ENCODE measurements at regions not wholly inside any gene's neighbourhood (a gene's known extent, or its start where the extent isn't known, plus 50 kb on each side); places are given as distances from the start of the nearest gene placed in this dataset.

GRCh38 chr1:238895911-238896310 lies 490.5 kb upstream of the CHRM3 start:
- DNase-seq = no peak

GRCh38 chr1:238892612-238893011 lies 493.8 kb upstream of the CHRM3 start:
- DNase-seq = no peak

- DNase-seq = no peak
Observed at GRCh38 chr1:238861342-238862066, 524.9 kb upstream of the CHRM3 start.

GRCh38 chr1:238833919-238834318 lies 552.4 kb upstream of the CHRM3 start:
- no peak for DNase-seq

GRCh38 chr1:238832106-238832505 lies 554.3 kb upstream of the CHRM3 start:
- DNase-seq = no peak

GRCh38 chr1:238830036-238830611 lies 556.2 kb upstream of the CHRM3 start:
- DNase-seq = no peak

GRCh38 chr1:238826891-238827290 lies 559.5 kb upstream of the CHRM3 start:
- no peak for DNase-seq

- no peak for DNase-seq
Observed at GRCh38 chr1:238823416-238823815, 563.0 kb upstream of the CHRM3 start.

- no peak for DNase-seq
Observed at GRCh38 chr1:238811211-238811879, 575.0 kb upstream of the CHRM3 start.

GRCh38 chr1:238790882-238791281 lies 595.5 kb upstream of the CHRM3 start:
- DNase-seq = no peak

GRCh38 chr1:238789916-238790667 lies 596.3 kb upstream of the CHRM3 start:
- no peak for DNase-seq

- no peak for DNase-seq
Observed at GRCh38 chr1:238787471-238787870, 598.9 kb upstream of the CHRM3 start.

GRCh38 chr1:238783633-238784032 lies 602.7 kb upstream of the CHRM3 start:
- no peak for DNase-seq

GRCh38 chr1:238779716-238780115 lies 606.7 kb upstream of the CHRM3 start:
- DNase-seq = no peak

- DNase-seq = no peak
Observed at GRCh38 chr1:238778113-238778512, 608.3 kb upstream of the CHRM3 start.

- DNase-seq = no peak
Observed at GRCh38 chr1:238777551-238777950, 608.8 kb upstream of the CHRM3 start.

- no peak for DNase-seq
Observed at GRCh38 chr1:238776126-238776525, 610.2 kb upstream of the CHRM3 start.

GRCh38 chr1:238772322-238772721 lies 614.0 kb upstream of the CHRM3 start:
- DNase-seq = no peak

- DNase-seq = no peak
Observed at GRCh38 chr1:238767321-238767720, 619.0 kb upstream of the CHRM3 start.

- no peak for DNase-seq
Observed at GRCh38 chr1:238764779-238765178, 621.6 kb upstream of the CHRM3 start.

GRCh38 chr1:238753252-238753651 lies 633.1 kb upstream of the CHRM3 start:
- DNase-seq = no peak

- DNase-seq = no peak
Observed at GRCh38 chr1:238752327-238752726, 634.0 kb upstream of the CHRM3 start.

GRCh38 chr1:238745069-238745468 lies 641.3 kb upstream of the CHRM3 start:
- no peak for DNase-seq

GRCh38 chr1:238738892-238739291 lies 647.5 kb upstream of the CHRM3 start:
- no peak for DNase-seq
